Aorta (tissue), 5 donors: ENCODE measurements at regions not wholly inside any gene's neighbourhood (a gene's known extent, or its start where the extent isn't known, plus 50 kb on each side); places are given as distances from the start of the nearest gene placed in this dataset.

Experiments
- ATAC-seq: fragments of 200-7000 bp; cut with Tn5 transposase; one replicate; pipeline ENCODE4 v1.9.1; 2022; ENCODE audit warnings: moderate library complexity; ENCODE audit not compliant: low FRiP score
- DNase-seq, 2 donors: peaks; one replicate each; pipeline ENCODE4 v3.0.0-alpha.2; 2020
- H3K27ac ChIP-seq, 2 donors: one replicate each; pipeline ENCODE4 v1.5.1; 2013; ENCODE audit warnings: low read length in 2 of 2, mild to moderate bottlenecking in 2 of 2, moderate library complexity in 2 of 2, control low read depth in 1 of 2, inconsistent platforms in 1 of 2, low read depth in 1 of 2
- H3K27me3 ChIP-seq, 2 donors: one replicate each; pipeline ENCODE4 v1.6.1; 2013; ENCODE audit warnings: control low read depth in 1 of 2, low read length in 1 of 2, mild to moderate bottlenecking in 1 of 2, moderate library complexity in 1 of 2; ENCODE audit not compliant: insufficient read depth in 2 of 2, control insufficient read depth in 1 of 2
- H3K36me3 ChIP-seq, 2 donors: one replicate each; pipeline ENCODE4 v1.6.1; 2013; ENCODE audit warnings: control low read depth in 1 of 2, low read length in 1 of 2, mild to moderate bottlenecking in 1 of 2; ENCODE audit not compliant: insufficient read depth in 2 of 2, control insufficient read depth in 1 of 2
- H3K4me1 ChIP-seq, 2 donors: one replicate each; pipeline ENCODE4 v1.6.1; 2013; ENCODE audit warnings: low read length in 2 of 2, control low read depth in 1 of 2, mild to moderate bottlenecking in 1 of 2, moderate library complexity in 1 of 2; ENCODE audit not compliant: insufficient read depth in 2 of 2, control insufficient read depth in 1 of 2
- H3K4me3 ChIP-seq, 2 donors: one replicate each; pipeline ENCODE4 v1.5.1; 2013; ENCODE audit warnings: low read length in 2 of 2, control low read depth in 1 of 2, mild to moderate bottlenecking in 1 of 2
- H3K9me3 ChIP-seq: one replicate; pipeline ENCODE4 v1.6.1; 2013; ENCODE audit warnings: mild to moderate bottlenecking, low read length; ENCODE audit not compliant: control insufficient read depth
- WGBS, 2 donors: extraction: QIAGEN DNeasy Blood & Tissue Kit; methylation state at CpG; one replicate each; pipeline ENCODE4 v1.1.7; 2013; 5-methylcytosine and 5-hydroxymethylcytosine counted together
- intact Hi-C, 2 donors: fragments of 100-400 bp; cut with DNase I; formaldehyde crosslinking; loops; one replicate each; pipeline versions ENCODE4 v1.14.2 to v1.15.0; 2022
- donor health status: healthy with polysubstance abuse.
- donor health status: Bipolar disorder and iron deficiency.
- donor health status: DM: no; HTN: no; CAD: no.
- donor health status: DM: no; HTN: no; CAD: no.
- donor health status: DM: yes; HTN: yes; CAD: no.

GRCh38 chr14:26794731-26795130 lies 196.9 kb upstream of the NOVA1 start:
- 76 to 87% methylated on average over 2 of the region's 2 CpGs for WGBS, 2 donors
- intact Hi-C loops = no loop called here
- Histone ChIP-seq H3K4me1 (no peaks in the 10 kb centered on the region), H3K36me3 (no peaks in the 10 kb centered on the region), H3K27ac (no peak overlapping the region), H3K27me3 (no peaks in the 10 kb centered on the region), H3K4me3 (no peak overlapping the region), H3K9me3 (no peaks in the 10 kb centered on the region)
- ATAC-seq (no peak), DNase-seq (no peak)

GRCh38 chr14:26808407-26808806 lies 210.6 kb upstream of the NOVA1 start:
- H3K4me3 ChIP-seq = no peak overlapping the region
- ATAC-seq (no peak), DNase-seq (no peak)
- intact Hi-C loops = no loop called here
- WGBS, 2 donors = 62 to 66% methylated on average over 1 of the region's 1 CpG
- H3K27ac ChIP-seq = no peak overlapping the region
- no peaks in the 10 kb centered on the region for H3K9me3 ChIP-seq
- H3K4me1 ChIP-seq = no peaks in the 10 kb centered on the region
- no peaks in the 10 kb centered on the region for H3K36me3 ChIP-seq
- H3K27me3 ChIP-seq = no peaks in the 10 kb centered on the region

- no peak for DNase-seq
- Histone ChIP-seq H3K4me1 (no peaks in the 10 kb centered on the region), H3K36me3 (no peaks in the 10 kb centered on the region), H3K27me3 (no peaks in the 10 kb centered on the region), H3K9me3 (no peaks in the 10 kb centered on the region), H3K4me3 (no peak overlapping the region), H3K27ac (no peak overlapping the region)
- intact Hi-C loops = no loop called here
- ATAC-seq = no peak
These were observed 212.8 kb upstream of the NOVA1 start for GRCh38 chr14:26810631-26811030.

- WGBS, 2 donors = 67 to 73% methylated on average over 3 of the region's 3 CpGs
- no peak for DNase-seq
These were observed 214.0 kb upstream of the NOVA1 start for GRCh38 chr14:26811756-26812305.

GRCh38 chr14:26820138-26820537 lies 222.3 kb upstream of the NOVA1 start:
- Histone ChIP-seq H3K9me3 (no peaks in the 10 kb centered on the region), H3K4me3 (no peak overlapping the region), H3K36me3 (no peaks in the 10 kb centered on the region), H3K27ac (no peak overlapping the region), H3K4me1 (no peaks in the 10 kb centered on the region), H3K27me3 (no peaks in the 10 kb centered on the region)
- intact Hi-C loops = no loop called here
- 48 to 51% methylated on average over 1 of the region's 1 CpG for WGBS, 2 donors
- ATAC-seq (no peak), DNase-seq (no peak)

More at GRCh38 chr14:26811756-26812305, 214.0 kb upstream of the NOVA1 start:
- Histone ChIP-seq H3K36me3 (no peaks in the 10 kb centered on the region), H3K4me1 (no peaks in the 10 kb centered on the region), H3K9me3 (no peaks in the 10 kb centered on the region), H3K27ac (no peak overlapping the region), H3K4me3 (no peak overlapping the region), H3K27me3 (no peaks in the 10 kb centered on the region)
- intact Hi-C loops = no loop called here
- no peak for ATAC-seq

- Histone ChIP-seq H3K4me3 (no peak overlapping the region), H3K27ac (no peak overlapping the region), H3K9me3 (no peaks in the 10 kb centered on the region), H3K27me3 (no peaks in the 10 kb centered on the region), H3K4me1 (no peaks in the 10 kb centered on the region), H3K36me3 (no peaks in the 10 kb centered on the region)
- WGBS, 2 donors = 15 to 21% methylated on average over 4 of the region's 4 CpGs
- DNase-seq (no peak), ATAC-seq (no peak)
- intact Hi-C loops = no loop called here
These were observed 222.7 kb upstream of the NOVA1 start for GRCh38 chr14:26820572-26820971.

GRCh38 chr14:26828741-26829140 lies 230.9 kb upstream of the NOVA1 start:
- intact Hi-C loops = no loop called here
- Histone ChIP-seq H3K4me1 (no peaks in the 10 kb centered on the region), H3K4me3 (no peak overlapping the region), H3K36me3 (no peaks in the 10 kb centered on the region), H3K27ac (no peak overlapping the region), H3K27me3 (no peaks in the 10 kb centered on the region), H3K9me3 (no peaks in the 10 kb centered on the region)
- no peak for DNase-seq
- 77 to 84% methylated on average over 4 of the region's 4 CpGs for WGBS, 2 donors
- ATAC-seq = no peak

- Histone ChIP-seq H3K27me3 (no peaks in the 10 kb centered on the region), H3K4me1 (no peaks in the 10 kb centered on the region), H3K4me3 (no peak overlapping the region), H3K27ac (no peak overlapping the region), H3K36me3 (no peaks in the 10 kb centered on the region), H3K9me3 (no peaks in the 10 kb centered on the region)
- intact Hi-C loops = no loop called here
- no peak for ATAC-seq
- DNase-seq = no peak
These were observed 235.9 kb upstream of the NOVA1 start for GRCh38 chr14:26833621-26834176.

GRCh38 chr14:26835979-26836570 lies 238.2 kb upstream of the NOVA1 start:
- Histone ChIP-seq H3K4me1 (no peaks in the 10 kb centered on the region), H3K27me3 (no peaks in the 10 kb centered on the region), H3K27ac (no peak overlapping the region), H3K36me3 (no peaks in the 10 kb centered on the region), H3K4me3 (no peak overlapping the region), H3K9me3 (no peaks in the 10 kb centered on the region)
- ATAC-seq = no peak
- 53 to 58% methylated on average over 4 of the region's 4 CpGs for WGBS, 2 donors
- DNase-seq = no peak
- intact Hi-C loops = no loop called here
